HPDE6-E6E7 (cell line): ENCODE measurements at regions not wholly inside any gene's neighbourhood (a gene's known extent, or its start where the extent isn't known, plus 50 kb on each side); places are given as distances from the start of the nearest gene placed in this dataset.
A peak's percentile ranks its signal among the peaks of the same experiment; 100 is the strongest.

Source experiments
- DNase-seq: peaks from one replicate; pipeline ENCODE4 v3.0.0; 2011; ENCODE audit warnings: missing footprints; ENCODE audit errors: extremely low spot score

GRCh38 chr16:49078571-49078970 is 203.1 kb downstream of the CBLN1 start:
- no peak for DNase-seq

- DNase-seq: no peak
These were observed 203.5 kb downstream of the CBLN1 start for GRCh38 chr16:49078104-49078503.

DNA sequence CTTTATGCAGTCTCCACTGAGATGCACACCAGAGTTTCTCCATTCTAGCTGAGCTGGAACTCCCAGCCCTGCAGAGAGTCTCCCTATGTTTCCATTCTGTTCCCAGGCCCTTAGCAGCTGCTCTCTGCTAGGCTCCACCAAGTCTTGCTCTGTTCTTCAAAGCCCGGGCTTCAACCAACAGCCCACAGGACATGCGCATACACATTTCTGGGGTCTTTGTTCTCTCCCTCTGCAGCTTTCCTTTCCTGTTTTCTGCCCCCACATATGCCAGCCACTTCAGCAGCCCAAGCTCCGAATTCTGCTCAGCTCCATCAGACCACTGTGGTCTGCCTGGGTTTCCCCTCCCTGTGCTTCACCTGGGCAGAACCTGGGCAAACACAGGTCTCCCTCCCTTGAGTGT is 205.9 kb downstream of the CBLN1 start:
- DNase-seq: no peak

- no peak for DNase-seq
These were observed 213.4 kb downstream of the CBLN1 start for GRCh38 chr16:49068224-49068623.

GRCh38 chr16:49067776-49068175 is 213.9 kb downstream of the CBLN1 start:
- no peak for DNase-seq

DNA sequence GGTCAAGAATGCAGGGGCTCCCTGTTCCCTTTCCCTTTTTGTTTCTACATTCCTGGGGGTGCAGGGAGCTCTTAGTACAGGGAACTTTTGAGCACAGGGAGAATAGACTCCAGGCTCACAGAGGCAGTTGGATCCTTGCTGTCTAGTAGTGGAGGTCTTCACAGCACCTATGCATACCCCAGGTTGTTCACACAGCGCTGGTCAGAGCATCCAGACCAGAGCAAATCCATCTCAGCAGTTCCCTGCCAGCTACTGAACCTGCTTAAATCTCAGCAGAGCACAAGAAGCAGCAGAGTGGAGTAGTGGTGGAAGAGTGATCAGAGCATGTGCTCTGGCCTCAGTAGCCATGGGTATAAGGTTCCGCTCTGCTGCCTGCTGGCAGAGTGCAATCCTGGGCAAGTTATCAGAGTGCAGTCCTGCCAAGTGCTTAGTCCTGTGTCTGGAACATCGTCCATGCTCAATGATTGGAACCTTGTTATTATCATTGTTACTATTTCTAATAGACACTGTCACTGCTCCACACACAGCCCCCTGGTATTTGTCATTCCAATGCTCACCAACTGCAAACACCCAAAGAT is 220.4 kb downstream of the CBLN1 start:
- DNase-seq: no peak

GRCh38 chr16:49060728-49061127 is 220.9 kb downstream of the CBLN1 start:
- DNase-seq: no peak

DNA sequence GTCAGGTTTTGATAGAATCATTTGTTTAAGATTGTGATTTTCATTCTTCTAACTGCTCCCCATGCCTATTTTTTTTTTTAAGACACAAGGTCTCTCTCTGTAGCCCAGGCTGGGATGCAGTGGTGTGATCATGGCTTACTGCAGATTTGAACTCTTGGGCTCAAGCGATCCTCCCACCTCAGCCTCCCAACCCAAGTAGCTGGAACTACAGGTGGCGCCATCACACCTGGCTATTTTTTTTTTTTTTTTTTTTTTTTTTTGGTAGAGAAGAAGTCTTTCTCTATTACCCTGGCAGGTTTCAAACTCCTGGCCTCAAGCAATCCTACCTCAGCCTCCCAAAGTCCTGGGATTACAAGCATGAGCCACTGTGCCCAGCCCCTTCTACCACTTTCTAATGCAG is 223.3 kb downstream of the CBLN1 start:
- DNase-seq: no peak

- no peak for DNase-seq
These were observed 223.7 kb downstream of the CBLN1 start for GRCh38 chr16:49057936-49058335.

DNA sequence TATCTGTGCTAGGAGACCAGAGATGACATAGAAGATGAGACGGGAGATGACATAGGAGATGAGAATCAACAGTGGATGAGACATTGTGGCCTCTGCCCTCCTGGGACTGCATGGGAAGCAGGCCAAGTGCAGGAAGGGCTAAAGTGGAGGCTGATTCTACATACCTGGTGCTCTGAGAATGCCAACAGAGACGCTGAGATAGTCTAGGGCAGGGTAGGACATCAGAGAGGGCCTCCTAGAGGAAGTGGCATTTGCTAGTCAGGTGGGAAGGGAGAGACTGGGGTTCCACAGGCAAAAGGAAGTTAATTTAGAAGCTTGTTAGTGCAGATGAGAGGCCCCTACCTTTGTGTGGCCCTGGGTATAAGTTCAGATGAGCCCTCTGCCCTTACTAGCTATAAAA is 224.2 kb downstream of the CBLN1 start:
- no peak for DNase-seq

- no peak for DNase-seq
These were observed 225.1 kb downstream of the CBLN1 start for GRCh38 chr16:49056546-49056945.

- DNase-seq: no peak
These were observed 225.7 kb downstream of the CBLN1 start for GRCh38 chr16:49055824-49056545.

DNA sequence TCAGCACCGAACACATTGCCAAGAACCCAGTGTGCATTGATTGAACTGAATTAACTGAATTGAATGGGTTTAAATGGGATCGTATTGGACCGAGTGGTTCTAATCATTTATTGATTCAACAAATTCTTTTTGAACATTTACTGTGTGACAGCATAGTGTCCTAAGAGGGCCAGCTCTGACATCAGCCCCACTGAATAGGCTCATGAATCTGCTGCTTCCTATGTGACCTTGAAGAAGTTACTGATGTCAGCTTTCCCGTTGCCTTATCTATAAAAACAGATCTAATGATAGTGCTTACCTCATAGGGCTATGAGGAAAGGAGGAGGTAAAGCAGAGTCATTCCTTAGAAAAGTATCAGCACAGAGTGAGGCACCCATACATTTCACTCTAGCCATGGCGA is 226.3 kb downstream of the CBLN1 start:
- DNase-seq: no peak

DNA sequence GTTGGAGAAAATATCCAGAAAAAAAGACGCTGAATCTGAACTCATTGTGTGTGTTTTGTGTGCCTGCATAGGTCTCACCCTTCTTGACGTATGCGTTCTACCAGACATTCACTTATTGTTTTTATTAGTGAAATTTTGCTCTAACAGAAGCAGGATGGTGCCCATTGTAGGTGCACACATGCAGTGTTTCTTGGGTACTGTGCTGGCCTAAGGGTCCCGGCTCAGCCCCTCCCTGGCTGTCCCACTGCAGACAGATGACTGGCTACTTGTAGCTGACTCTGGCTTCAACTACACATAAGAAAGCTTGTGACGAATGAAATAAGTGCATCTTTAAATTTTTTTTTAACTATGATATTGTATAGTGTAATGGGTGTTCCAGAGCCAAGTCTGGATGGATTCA is 227.0 kb downstream of the CBLN1 start:
- DNase-seq: no peak

DNA sequence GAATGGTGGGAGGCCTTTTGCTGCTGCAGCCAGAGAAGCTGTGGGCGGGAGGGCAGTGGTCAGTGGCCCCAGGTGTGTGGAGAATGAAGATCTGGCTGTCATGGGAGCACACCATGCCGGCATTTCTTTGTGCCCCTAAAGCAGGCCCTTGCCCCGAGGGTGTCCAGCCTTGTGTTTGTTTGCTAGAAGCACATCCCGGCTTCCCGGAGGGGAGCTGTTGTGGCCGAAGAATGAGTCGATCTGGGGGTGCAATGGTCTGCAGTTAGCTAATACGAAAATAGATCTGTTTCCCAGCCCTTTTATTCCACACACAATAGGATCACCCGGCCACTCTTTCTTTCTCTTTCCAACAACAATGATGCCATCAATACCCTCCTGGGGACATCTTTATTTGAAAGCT is 228.8 kb downstream of the CBLN1 start:
- no peak for DNase-seq

- no peak for DNase-seq
These were observed 230.1 kb downstream of the CBLN1 start for GRCh38 chr16:49051576-49051975.

GRCh38 chr16:49050607-49051006 is 231.0 kb downstream of the CBLN1 start:
- DNase-seq: no peak

DNA sequence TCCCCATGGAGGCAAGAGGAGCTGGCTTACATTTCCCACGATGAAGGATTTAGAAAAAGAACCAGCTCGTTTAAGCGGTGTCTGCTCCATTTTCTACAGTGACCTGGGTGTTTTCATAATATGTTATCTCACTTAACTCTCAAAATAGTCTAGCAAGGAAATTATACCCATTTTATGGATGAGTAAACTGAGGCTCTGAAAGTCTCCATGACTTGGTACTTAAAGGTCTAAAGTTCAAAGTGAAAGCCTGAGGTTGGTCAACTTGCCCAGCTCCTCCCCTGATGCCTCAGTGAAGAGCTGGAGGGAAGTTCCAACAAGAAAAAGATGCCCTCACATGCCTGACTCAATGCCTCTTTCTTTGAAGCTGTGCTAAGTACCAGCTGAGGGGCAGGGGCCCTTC is 232.0 kb downstream of the CBLN1 start:
- no peak for DNase-seq

- DNase-seq: no peak
These were observed 232.4 kb downstream of the CBLN1 start for GRCh38 chr16:49049191-49049590.

DNA sequence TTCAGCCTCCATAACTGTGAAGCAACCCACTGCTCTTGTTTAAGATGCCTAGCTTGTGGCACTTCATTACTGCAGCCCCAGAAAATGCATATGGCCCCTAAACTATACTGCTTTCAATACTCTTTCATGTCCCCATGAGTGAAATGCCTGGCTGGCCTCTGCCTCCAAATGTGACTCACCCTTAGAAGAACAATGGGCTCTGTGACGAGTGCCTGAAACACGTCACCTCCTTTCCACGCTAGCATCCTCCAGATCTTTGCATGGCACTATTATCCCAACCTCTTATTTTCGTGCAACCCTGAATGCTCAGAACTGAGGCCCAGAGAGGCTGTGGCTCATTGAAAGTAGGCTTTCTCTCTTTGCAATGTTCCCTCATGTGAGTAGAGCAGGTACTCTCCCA is 233.1 kb downstream of the CBLN1 start:
- DNase-seq: peak; percentile 56

DNA sequence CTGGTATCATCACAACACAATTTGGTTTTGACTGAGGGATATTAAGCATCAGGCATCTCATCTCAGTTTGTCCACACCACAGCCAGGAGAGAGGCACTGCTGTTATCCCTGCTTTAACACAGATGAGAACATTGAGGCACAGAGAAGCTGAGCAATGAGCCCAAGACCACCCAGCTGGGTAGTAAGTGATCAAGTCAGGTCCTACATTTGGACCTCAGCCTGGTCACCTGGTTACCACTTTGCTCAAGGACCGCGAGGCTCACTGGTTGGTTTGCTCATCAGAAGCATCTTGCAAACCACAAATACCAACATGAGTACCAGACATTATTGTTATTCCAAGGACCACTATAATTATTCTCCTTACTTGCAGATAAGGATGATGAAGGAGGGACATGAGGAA is 245.5 kb downstream of the CBLN1 start:
- no peak for DNase-seq

- DNase-seq: no peak
These were observed 254.2 kb downstream of the CBLN1 start for GRCh38 chr16:49027420-49027819.

DNA sequence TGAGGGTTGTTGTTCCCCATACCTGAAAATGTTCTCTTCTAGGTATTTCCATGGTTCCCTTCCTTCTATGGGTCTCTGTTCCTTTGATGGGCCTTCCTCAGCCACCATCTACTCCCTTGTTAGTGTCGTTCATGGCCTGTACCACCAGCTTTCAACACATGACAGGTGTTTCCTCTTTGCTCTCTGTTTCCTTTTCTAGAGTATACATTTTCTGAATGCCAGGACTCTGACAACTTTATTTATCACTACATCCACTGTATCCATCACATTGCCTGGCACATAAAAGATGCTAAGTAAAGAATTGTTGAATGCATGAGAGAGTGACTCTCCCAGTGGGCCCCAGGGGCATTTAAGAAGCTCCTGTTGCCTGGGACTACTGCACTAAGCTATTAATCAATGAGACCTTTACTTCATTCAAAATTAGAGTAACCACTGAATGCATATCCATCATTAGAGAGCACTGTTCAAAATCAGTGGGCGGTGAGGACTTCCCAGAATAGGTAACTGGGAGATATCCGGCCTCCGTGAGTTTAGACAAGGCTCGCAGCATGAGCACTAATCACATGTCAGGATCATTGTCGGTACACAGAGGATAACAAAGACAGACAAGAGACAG is 255.0 kb downstream of the CBLN1 start:
- DNase-seq: no peak
